Heart left ventricle (tissue), 16 donors: ENCODE measurements at regions not wholly inside any gene's neighbourhood (a gene's known extent, or its start where the extent isn't known, plus 50 kb on each side); places are given as distances from the start of the nearest gene placed in this dataset.

Experiments used
- ATAC-seq, 4 donors: fragments of 200-7000 bp; cut with Tn5 transposase; one replicate each; pipeline ENCODE4 v1.9.1; 2020 to 2022; ENCODE audit warnings: moderate library complexity in 4 of 4, mild to moderate bottlenecking in 3 of 4, moderate number of reproducible peaks in 1 of 4
- DNase-seq, 5 donors: peaks; one replicate each; pipeline ENCODE4 v3.0.0-alpha.2; 2020
- H3K27ac ChIP-seq, 12 donors: fragments of 200-600 bp; sonication (generic) in 4 of 12; one replicate each; pipeline versions ENCODE4 v1.5.0 to v1.8.0; 2016 to 2022; ENCODE audit warnings: mild to moderate bottlenecking in 2 of 12
- H3K27me3 ChIP-seq, 9 donors: fragments of 200-600 bp; sonication (generic) in 2 of 9; one replicate each; pipeline versions ENCODE4 v1.5.1 to v1.8.0; 2016 to 2022; ENCODE audit warnings: mild to moderate bottlenecking in 3 of 9
- H3K36me3 ChIP-seq, 9 donors: fragments of 200-600 bp; sonication (generic) in 2 of 9; one replicate each; pipeline versions ENCODE4 v1.5.0 to v1.8.0; 2018 to 2022; ENCODE audit warnings: mild to moderate bottlenecking in 2 of 9
- H3K4me1 ChIP-seq, 12 donors: fragments of 200-600 bp; sonication (generic) in 4 of 12; one replicate each; pipeline versions ENCODE4 v1.5.0 to v1.8.0; 2016 to 2022; ENCODE audit warnings: mild to moderate bottlenecking in 3 of 12
- H3K4me3 ChIP-seq, 12 donors: fragments of 200-600 bp; sonication (generic) in 4 of 12; one replicate each; pipeline versions ENCODE4 v1.5.0 to v1.8.0; 2017 to 2022; ENCODE audit warnings: mild to moderate bottlenecking in 9 of 12, moderate library complexity in 4 of 12
- H3K9me3 ChIP-seq, 12 donors: fragments of 200-600 bp; sonication (generic) in 4 of 12; one replicate each; pipeline versions ENCODE4 v1.5.0 to v1.8.0; 2016 to 2022; ENCODE audit warnings: mild to moderate bottlenecking in 1 of 12
- CTCF ChIP-seq, 12 donors: fragments of 200-600 bp; sonication (generic) in 4 of 12; IDR thresholded peaks; one replicate each; pipeline versions ENCODE4 v1.5.0 to v1.8.0; 2018 to 2022; ENCODE audit warnings: antibody characterized with exemption in 12 of 12, mild to moderate bottlenecking in 5 of 12
- POLR2A ChIP-seq, 2 donors: fragments of 450-650 bp; IDR thresholded peaks; one replicate each; pipeline ENCODE4 v1.6.1; 2017; ENCODE audit warnings: antibody characterized with exemption in 2 of 2, mild to moderate bottlenecking in 2 of 2, moderate library complexity in 2 of 2
- WGBS, 4 donors: extraction: QIAGEN DNeasy Blood & Tissue Kit in 2 of 4; methylation state at CpG; one replicate each; pipeline versions ENCODE4 v1.1.5 to v1.1.7; 2013 to 2018; 5-methylcytosine and 5-hydroxymethylcytosine counted together
- intact Hi-C, 10 donors: fragments of 100-400 bp; cut with DNase I; formaldehyde crosslinking; loops; one replicate each; pipeline versions ENCODE4 v1.11.1 to v1.14.2; 2022
- donor health status: ischemic (EF 13 %, LVEDD 7.1; RV severe dilation, severe dysfunction).
- donor health status: healthy with polysubstance abuse.
- donor health status: DM: no; HTN: yes; CAD: no.
- donor health status: DM: no; HTN: no; CAD: no.
- donor health status: ischemic (EF 25% LVEDD 6.9; RV normal size, moderate dysfunction).
- donor health status: ischemic (EF 25% LVEDD 5.7; RV mildly dilated, moderate dysfunction).
- donor health status: healthy.
- donor health status: DM: yes; HTN: yes; CAD: no.
- donor health status: ischemic (EF 35%, LVEDD 5.7; RV mildly dilated, moderate dysfunction).
- donor health status: nonischemic (EF 11% LVEDD 7.7; RV severe dilation, severe dysfunction).
- donor health status: DM: yes; HTN: yes; CAD: no.
- donor health status: PGD.
- donor health status: ischemic (EF 29% LVEDD 5.4; RV normal size, mild dysfunction).
- donor health status: nonischemic (EF 23%, LVEDD 6.1; RV moderate dilation, normal function).

- TF ChIP-seq POLR2A (IDR thresholded peaks at IDR 0.05): no peak
- TF ChIP-seq CTCF (IDR thresholded peaks at IDR 0.05): no peak
- Histone ChIP-seq H3K4me1 (no peaks in the 10 kb centered on the region), H3K27me3 (peaks cover 0 to 3% (median 0%) of the 10 kb centered on the region in 9 donors), H3K4me3 (no peak overlapping the region), H3K27ac (no peak overlapping the region), H3K9me3 (peaks cover 0 to 3% (median 0%) of the 10 kb centered on the region in 12 donors), H3K36me3 (no peaks in the 10 kb centered on the region)
- WGBS, 4 donors: 61 to 73% (median 66%) methylated on average over 2 of the region's 2 CpGs
- ATAC-seq (no peak), DNase-seq (no peak)
- intact Hi-C loops: no loop called here
These were observed 276.9 kb upstream of the PDZRN3 start for GRCh38 chr3:73901686-73902085.

- H3K27ac ChIP-seq: no peak overlapping the region
- WGBS, 4 donors: 85 to 95% (median 92%) methylated on average over 3 of the region's 3 CpGs
- no peaks in the 10 kb centered on the region for H3K9me3 ChIP-seq
- peaks cover 0 to 3% (median 0%) of the 10 kb centered on the region in 9 donors for H3K27me3 ChIP-seq
- ATAC-seq (no peak), DNase-seq (no peak)
- intact Hi-C loops: no loop called here
- no peaks in the 10 kb centered on the region for H3K4me1 ChIP-seq
- no peaks in the 10 kb centered on the region for H3K36me3 ChIP-seq
- H3K4me3 ChIP-seq: no peak overlapping the region
- no peak for TF ChIP-seq CTCF (IDR thresholded peaks at IDR 0.05)
- TF ChIP-seq POLR2A (IDR thresholded peaks at IDR 0.05): no peak
These were observed 269.9 kb upstream of the PDZRN3 start for GRCh38 chr3:73894474-73895213.

- Histone ChIP-seq H3K27me3 (peaks cover 0 to 2% (median 0%) of the 10 kb centered on the region in 9 donors), H3K36me3 (no peaks in the 10 kb centered on the region), H3K4me3 (no peak overlapping the region), H3K9me3 (no peaks in the 10 kb centered on the region), H3K4me1 (no peaks in the 10 kb centered on the region), H3K27ac (no peak overlapping the region)
- DNase-seq: no peak
- ATAC-seq: no peak
- intact Hi-C loops: no loop called here
- TF ChIP-seq CTCF (IDR thresholded peaks at IDR 0.05): no peak
- no peak for TF ChIP-seq POLR2A (IDR thresholded peaks at IDR 0.05)
- WGBS, 4 donors: 88 to 96% (median 94%) methylated on average over 2 of the region's 2 CpGs
These were observed 268.3 kb upstream of the PDZRN3 start for GRCh38 chr3:73893089-73893488.

- Histone ChIP-seq H3K27ac (no peak overlapping the region), H3K4me1 (no peaks in the 10 kb centered on the region), H3K4me3 (no peak overlapping the region), H3K27me3 (no peaks in the 10 kb centered on the region), H3K36me3 (no peaks in the 10 kb centered on the region), H3K9me3 (peaks cover 0 to 6% (median 0%) of the 10 kb centered on the region in 12 donors)
- DNase-seq (no peak), ATAC-seq (no peak)
- TF ChIP-seq POLR2A (IDR thresholded peaks at IDR 0.05): no peak
- no peak for TF ChIP-seq CTCF (IDR thresholded peaks at IDR 0.05)
- WGBS, 4 donors: 54 to 76% (median 66%) methylated on average over 1 of the region's 1 CpG
- intact Hi-C loops: no loop called here
These were observed 261.1 kb upstream of the PDZRN3 start for GRCh38 chr3:73885862-73886261.
